Vagina (tissue), 2 donors: ENCODE measurements at regions not wholly inside any gene's neighbourhood (a gene's known extent, or its start where the extent isn't known, plus 50 kb on each side); places are given as distances from the start of the nearest gene placed in this dataset.

Experiments used
- DNase-seq, 2 donors: peaks; one replicate each; pipeline ENCODE4 v3.0.0-alpha.2; 2017; ENCODE audit errors: extremely low spot score in 2 of 2
- H3K27ac ChIP-seq: fragments of 200-600 bp; sonication (generic); one replicate; pipeline ENCODE4 v1.5.1; 2019
- H3K27me3 ChIP-seq: fragments of 200-600 bp; sonication (generic); one replicate; pipeline ENCODE4 v1.5.1; 2019
- H3K36me3 ChIP-seq, 2 donors: fragments of 200-600 bp; sonication (generic); one replicate each; pipeline ENCODE4 v1.5.1; 2017 to 2019
- H3K4me1 ChIP-seq: fragments of 200-600 bp; sonication (generic); one replicate; pipeline ENCODE4 v1.5.1; 2019
- H3K4me3 ChIP-seq, 2 donors: fragments of 200-600 bp; sonication (generic); 1 replicate in 1 of 2; 2 replicates in 1 of 2; pipeline ENCODE4 v1.5.1; 2016 to 2019
- H3K9me3 ChIP-seq: fragments of 200-600 bp; sonication (generic); one replicate; pipeline ENCODE4 v1.5.1; 2019
- POLR2A ChIP-seq, 2 donors: fragments of 450-650 bp; IDR thresholded peaks; one replicate each; pipeline ENCODE4 v1.6.1; 2017; ENCODE audit warnings: antibody characterized with exemption in 2 of 2, mild to moderate bottlenecking in 2 of 2, moderate library complexity in 2 of 2
- POLR2AphosphoS5 ChIP-seq, 2 donors: sonication (generic); formaldehyde crosslinking; IDR thresholded peaks; one replicate each; pipeline ENCODE4 v1.9.0; 2017; ENCODE audit warnings: antibody characterized with exemption in 2 of 2, mild to moderate bottlenecking in 2 of 2, low read depth in 1 of 2; ENCODE audit not compliant: insufficient read depth in 1 of 2
- intact Hi-C: fragments of 100-400 bp; cut with DNase I; formaldehyde crosslinking; loops from one replicate; pipeline ENCODE4 v1.15.1; 2023
- TF ChIP-seq, protein P1 (sequence below), 3 experiments: fragments of 450-650 bp in 2 of 3; fragments of 200-600 bp in 1 of 3; sonication (generic) in 1 of 3; IDR thresholded peaks; one replicate each; pipeline ENCODE4 v1.5.1; 2017 to 2019; ENCODE audit warnings: antibody characterized with exemption in 3 of 3, mild to moderate bottlenecking in 2 of 3, moderate library complexity in 2 of 3

DNA sequence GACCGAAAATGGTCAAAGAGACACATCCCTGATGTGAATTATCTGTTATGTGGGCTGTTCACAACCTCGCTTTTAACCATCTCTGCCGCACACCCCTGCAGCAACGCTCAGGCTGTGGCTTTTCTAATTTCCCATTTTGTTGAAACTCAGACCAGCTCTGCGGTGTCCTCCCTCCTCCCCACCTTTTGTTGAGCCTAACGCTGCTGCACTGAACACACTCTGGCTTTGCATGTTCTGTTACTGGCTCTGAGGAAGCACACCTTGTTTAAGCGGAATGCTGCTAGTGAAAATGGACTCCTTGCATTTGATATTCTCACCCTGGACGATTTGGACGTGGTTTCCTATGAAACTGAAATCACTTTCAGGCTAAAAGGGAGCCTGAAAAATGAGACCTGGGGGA is 198.5 kb upstream of the MTNR1B start:
- intact Hi-C loops, result no loop called here
- Histone ChIP-seq H3K4me1 (no peaks in the 10 kb centered on the region), H3K27ac (no peak overlapping the region), H3K36me3 (no peaks in the 10 kb centered on the region), H3K9me3 (no peaks in the 10 kb centered on the region), H3K27me3 (no peaks in the 10 kb centered on the region), H3K4me3 (no peak overlapping the region)
- DNase-seq, result no peak
- TF ChIP-seq POLR2A (IDR thresholded peaks at IDR 0.05) (no peak), POLR2AphosphoS5 (IDR thresholded peaks at IDR 0.05; ENCODE audit: insufficient read depth in 1 of 2, low read depth in 1 of 2) (no peak)
- TF ChIP-seq, protein P1, sequence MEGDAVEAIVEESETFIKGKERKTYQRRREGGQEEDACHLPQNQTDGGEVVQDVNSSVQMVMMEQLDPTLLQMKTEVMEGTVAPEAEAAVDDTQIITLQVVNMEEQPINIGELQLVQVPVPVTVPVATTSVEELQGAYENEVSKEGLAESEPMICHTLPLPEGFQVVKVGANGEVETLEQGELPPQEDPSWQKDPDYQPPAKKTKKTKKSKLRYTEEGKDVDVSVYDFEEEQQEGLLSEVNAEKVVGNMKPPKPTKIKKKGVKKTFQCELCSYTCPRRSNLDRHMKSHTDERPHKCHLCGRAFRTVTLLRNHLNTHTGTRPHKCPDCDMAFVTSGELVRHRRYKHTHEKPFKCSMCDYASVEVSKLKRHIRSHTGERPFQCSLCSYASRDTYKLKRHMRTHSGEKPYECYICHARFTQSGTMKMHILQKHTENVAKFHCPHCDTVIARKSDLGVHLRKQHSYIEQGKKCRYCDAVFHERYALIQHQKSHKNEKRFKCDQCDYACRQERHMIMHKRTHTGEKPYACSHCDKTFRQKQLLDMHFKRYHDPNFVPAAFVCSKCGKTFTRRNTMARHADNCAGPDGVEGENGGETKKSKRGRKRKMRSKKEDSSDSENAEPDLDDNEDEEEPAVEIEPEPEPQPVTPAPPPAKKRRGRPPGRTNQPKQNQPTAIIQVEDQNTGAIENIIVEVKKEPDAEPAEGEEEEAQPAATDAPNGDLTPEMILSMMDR (IDR thresholded peaks at IDR 0.05), result no peak

DNA sequence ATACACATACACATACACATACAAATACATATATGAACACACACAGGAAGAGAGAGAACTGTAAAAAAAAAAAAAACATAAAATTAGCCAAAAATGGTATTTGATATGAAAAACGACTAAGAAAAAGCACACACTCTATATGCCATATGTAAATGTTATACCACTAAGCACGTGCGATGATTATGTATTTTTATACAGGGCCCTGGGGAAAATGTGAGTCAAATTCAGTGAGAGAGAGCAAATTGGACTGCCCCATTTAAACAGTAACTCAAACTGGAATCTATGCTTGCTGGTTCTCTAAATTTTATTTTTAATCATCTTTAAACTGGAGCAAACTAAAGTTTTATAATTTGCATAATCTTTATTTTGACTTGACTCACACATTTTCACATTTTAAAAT is 197.8 kb upstream of the MTNR1B start:
- no peak for DNase-seq
- H3K27ac ChIP-seq, result no peak overlapping the region
- no peaks in the 10 kb centered on the region for H3K27me3 ChIP-seq
- no peaks in the 10 kb centered on the region for H3K9me3 ChIP-seq
- TF ChIP-seq, protein P1 (IDR thresholded peaks at IDR 0.05), result no peak
- TF ChIP-seq POLR2A (IDR thresholded peaks at IDR 0.05), result no peak
- TF ChIP-seq POLR2AphosphoS5 (IDR thresholded peaks at IDR 0.05; ENCODE audit: insufficient read depth in 1 of 2, low read depth in 1 of 2), result no peak
- H3K4me1 ChIP-seq, result no peaks in the 10 kb centered on the region
- no peaks in the 10 kb centered on the region for H3K36me3 ChIP-seq
- intact Hi-C loops, result no loop called here
- H3K4me3 ChIP-seq, result no peak overlapping the region

DNA sequence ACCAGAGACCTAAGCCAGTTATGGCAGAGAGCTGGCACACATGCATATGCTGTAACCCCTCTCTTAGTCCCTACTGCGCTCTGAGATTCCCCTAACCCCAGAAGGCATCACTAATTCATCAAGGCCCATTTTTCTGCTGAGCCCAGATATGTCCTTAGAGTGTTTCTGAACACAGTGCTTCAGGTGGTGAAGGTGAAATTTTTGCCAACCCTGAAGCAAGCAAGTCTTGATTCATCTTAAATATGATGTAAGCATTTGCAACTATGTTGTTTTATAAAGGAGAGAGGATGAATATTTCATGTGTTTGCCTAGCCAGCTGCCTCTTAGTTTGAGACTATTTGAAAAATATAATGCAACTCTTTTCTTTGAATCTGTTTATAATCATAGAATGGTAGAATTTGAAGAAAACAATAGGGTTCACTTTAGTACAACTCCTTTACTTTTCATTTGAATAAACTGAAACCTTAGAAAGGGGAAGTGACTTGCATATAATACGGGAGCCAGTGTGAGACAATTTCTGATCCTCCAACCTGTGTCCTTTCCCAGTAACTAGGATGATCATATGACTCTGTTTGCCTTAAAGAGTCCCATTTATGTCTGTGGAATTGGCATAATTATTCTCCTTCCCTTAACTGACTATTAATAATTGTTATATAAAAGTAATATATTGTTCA is 194.3 kb upstream of the MTNR1B start:
- H3K4me3 ChIP-seq, result no peak overlapping the region
- TF ChIP-seq, protein P1 (IDR thresholded peaks at IDR 0.05), result no peak
- TF ChIP-seq POLR2AphosphoS5 (IDR thresholded peaks at IDR 0.05; ENCODE audit: insufficient read depth in 1 of 2, low read depth in 1 of 2), result no peak
- TF ChIP-seq POLR2A (IDR thresholded peaks at IDR 0.05), result no peak
- no peaks in the 10 kb centered on the region for H3K4me1 ChIP-seq
- no peaks in the 10 kb centered on the region for H3K9me3 ChIP-seq
- no peak overlapping the region for H3K27ac ChIP-seq
- H3K27me3 ChIP-seq, result no peaks in the 10 kb centered on the region
- intact Hi-C loops, result no loop called here
- DNase-seq, result no peak
- no peaks in the 10 kb centered on the region for H3K36me3 ChIP-seq

DNA sequence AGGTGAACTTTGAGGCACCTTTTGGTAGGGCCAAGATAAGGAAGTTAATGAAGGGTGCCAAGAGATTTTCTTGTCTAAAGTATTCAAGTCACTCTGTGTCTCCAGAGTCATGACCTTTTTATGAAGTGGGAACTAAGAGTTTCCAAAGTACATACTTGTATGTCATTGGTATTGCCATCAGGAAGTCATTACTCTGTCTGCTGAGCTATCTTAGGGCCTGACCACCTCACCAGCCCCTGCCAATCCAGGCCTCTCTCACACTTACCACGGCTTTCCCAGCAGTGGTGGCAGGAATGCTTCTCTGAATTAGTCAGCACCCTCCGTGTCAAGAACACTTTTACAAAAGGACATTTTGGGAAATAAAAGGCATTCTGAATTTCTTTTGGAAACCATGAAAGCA is 192.8 kb upstream of the MTNR1B start:
- H3K27ac ChIP-seq, result no peak overlapping the region

DNA sequence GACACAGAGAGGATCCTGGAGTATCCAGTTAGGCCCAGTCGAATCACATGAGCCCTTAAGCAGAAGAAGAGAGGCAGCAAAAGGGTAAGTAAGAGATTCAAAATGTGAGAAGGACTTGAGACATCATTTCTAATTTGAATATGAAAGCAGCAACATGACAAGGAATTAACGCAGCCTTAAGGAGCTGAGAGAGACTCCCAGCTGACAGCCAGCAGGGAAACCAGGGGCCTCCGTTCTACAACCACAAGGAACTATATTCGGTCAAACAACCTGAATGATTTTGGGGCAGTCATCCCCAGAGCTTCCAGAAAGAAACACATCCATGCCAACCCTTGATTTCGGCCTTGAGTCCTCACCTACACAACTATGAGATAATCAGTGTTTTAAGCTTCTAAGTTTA is 189.7 kb upstream of the MTNR1B start:
- TF ChIP-seq POLR2A (IDR thresholded peaks at IDR 0.05) (no peak), POLR2AphosphoS5 (IDR thresholded peaks at IDR 0.05; ENCODE audit: insufficient read depth in 1 of 2, low read depth in 1 of 2) (no peak)

More for the DNA sequence above, 192.8 kb upstream of the MTNR1B start:
- no peaks in the 10 kb centered on the region for H3K27me3 ChIP-seq
- H3K9me3 ChIP-seq, result no peaks in the 10 kb centered on the region
- H3K4me3 ChIP-seq, result no peak overlapping the region
- H3K4me1 ChIP-seq, result no peaks in the 10 kb centered on the region
- no peak for TF ChIP-seq POLR2A (IDR thresholded peaks at IDR 0.05)
- TF ChIP-seq, protein P1 (IDR thresholded peaks at IDR 0.05), result no peak
- TF ChIP-seq POLR2AphosphoS5 (IDR thresholded peaks at IDR 0.05; ENCODE audit: insufficient read depth in 1 of 2, low read depth in 1 of 2), result no peak
- no peak for DNase-seq
- no peaks in the 10 kb centered on the region for H3K36me3 ChIP-seq
- intact Hi-C loops, result no loop called here

More for the DNA sequence above, 189.7 kb upstream of the MTNR1B start:
- intact Hi-C loops, result no loop called here
- no peaks in the 10 kb centered on the region for H3K36me3 ChIP-seq
- no peak overlapping the region for H3K4me3 ChIP-seq
- no peak overlapping the region for H3K27ac ChIP-seq
- H3K4me1 ChIP-seq, result no peaks in the 10 kb centered on the region
- DNase-seq, result no peak
- H3K27me3 ChIP-seq, result no peaks in the 10 kb centered on the region
- no peaks in the 10 kb centered on the region for H3K9me3 ChIP-seq
